GM23338 (cell line): ENCODE measurements at regions not wholly inside any gene's neighbourhood (a gene's known extent, or its start where the extent isn't known, plus 50 kb on each side); places are given as distances from the start of the nearest gene placed in this dataset.

ENCODE experiments used
- ATAC-seq: fragments of 200-7000 bp; cut with Tn5 transposase; 3 replicates; pipeline ENCODE4 v1.9.1; 2020
- DNase-seq: peaks from one replicate; pipeline ENCODE4 v3.0.0-alpha.2; 2015; ENCODE audit warnings: low spot score
- H2AFZ ChIP-seq: fragments of 200-600 bp; sonication (generic); 2 replicates; pipeline ENCODE4 v1.8.0; 2016; ENCODE audit warnings: antibody characterized with exemption, mild to moderate bottlenecking, moderate library complexity
- H3F3A ChIP-seq: fragments of 200-600 bp; sonication (generic); replicated peaks from 2 replicates; pipeline ENCODE4 v1.8.0; 2017; ENCODE audit warnings: antibody characterized with exemption, mixed run types, low read depth
- H3K27ac ChIP-seq: fragments of 200-600 bp; sonication (generic); 2 replicates; pipeline ENCODE4 v1.6.1; 2016; ENCODE audit warnings: low read depth
- H3K27me3 ChIP-seq: fragments of 200-600 bp; sonication (generic); 2 replicates; pipeline ENCODE4 v1.8.0; 2016; ENCODE audit warnings: mild to moderate bottlenecking, mixed run types, moderate library complexity; ENCODE audit not compliant: insufficient read depth
- H3K36me3 ChIP-seq: fragments of 200-600 bp; sonication (generic); 2 replicates; pipeline ENCODE4 v1.8.0; 2016; ENCODE audit warnings: mild to moderate bottlenecking; ENCODE audit not compliant: insufficient read depth
- H3K4me1 ChIP-seq: fragments of 200-600 bp; sonication (generic); 2 replicates; pipeline ENCODE4 v1.8.0; 2016; ENCODE audit warnings: mild to moderate bottlenecking, moderate library complexity; ENCODE audit not compliant: insufficient read depth
- H3K4me2 ChIP-seq: fragments of 200-600 bp; sonication (generic); 2 replicates; pipeline ENCODE4 v1.7.1; 2017; ENCODE audit warnings: mixed run types
- H3K4me3 ChIP-seq: fragments of 200-600 bp; sonication (generic); 2 replicates; pipeline ENCODE4 v1.6.1; 2016; ENCODE audit warnings: mixed run types
- H3K79me2 ChIP-seq: fragments of 200-600 bp; sonication (generic); replicated peaks from 2 replicates; pipeline ENCODE4 v1.8.0; 2017; ENCODE audit warnings: mild to moderate bottlenecking; ENCODE audit not compliant: insufficient read depth
- H3K9me2 ChIP-seq: fragments of 200-600 bp; sonication (generic); 2 replicates; pipeline ENCODE4 v1.8.0; 2017; ENCODE audit not compliant: insufficient read depth
- H4K20me1 ChIP-seq: fragments of 200-600 bp; sonication (generic); replicated peaks from 2 replicates; pipeline ENCODE4 v1.8.0; 2017; ENCODE audit warnings: mild to moderate bottlenecking; ENCODE audit not compliant: insufficient read depth
- H3K27ac Mint-ChIP-seq: 2 replicates; pipeline ENCODE4 v1.8.0; 2020; ENCODE audit warnings: inconsistent platforms, mild to moderate bottlenecking, moderate library complexity, mixed read lengths
- H3K27me3 Mint-ChIP-seq: 3 replicates; pipeline ENCODE4 v1.8.0; 2022; ENCODE audit warnings: low read depth, mild to moderate bottlenecking, moderate library complexity, mixed read lengths, inconsistent platforms; ENCODE audit not compliant: insufficient read depth, poor library complexity
- H3K36me3 Mint-ChIP-seq: 3 replicates; pipeline ENCODE4 v1.8.0; 2021; ENCODE audit warnings: low read depth, mild to moderate bottlenecking, inconsistent platforms, moderate library complexity, mixed read lengths
- H3K4me1 Mint-ChIP-seq: 3 replicates; pipeline ENCODE4 v1.8.0; 2020; ENCODE audit warnings: mild to moderate bottlenecking, inconsistent platforms, mixed read lengths
- H3K4me3 Mint-ChIP-seq: 3 replicates; pipeline ENCODE4 v1.8.0; 2021; ENCODE audit warnings: moderate library complexity, mild to moderate bottlenecking, inconsistent platforms, mixed read lengths
- H3K9me3 Mint-ChIP-seq: 3 replicates; pipeline ENCODE4 v1.8.0; 2020; ENCODE audit warnings: moderate library complexity, mild to moderate bottlenecking, inconsistent platforms, mixed read lengths
- CTCF ChIP-seq, 2 experiments: fragments of 200-600 bp in 1 of 2; sonication (generic) in 1 of 2; conservative IDR thresholded peaks; 2 replicates each; pipeline versions ENCODE4 v1.5.1 to v1.6.1; 2016 to 2017; ENCODE audit warnings: antibody characterized with exemption in 2 of 2, low read depth in 2 of 2, mild to moderate bottlenecking in 2 of 2, moderate library complexity in 1 of 2
- ETS1 ChIP-seq: IDR thresholded peaks from 2 replicates; pipeline ENCODE4 v1.6.1; 2016; ENCODE audit warnings: antibody characterized with exemption
- EZH2 ChIP-seq: fragments of 200-600 bp; sonication (generic); IDR thresholded peaks from one replicate; pipeline ENCODE4 v1.8.0; 2017; ENCODE audit warnings: antibody characterized with exemption, mild to moderate bottlenecking, low read depth; ENCODE audit not compliant: unreplicated experiment
- JUNB ChIP-seq: IDR thresholded peaks from one replicate; pipeline ENCODE4 v1.6.1; 2016; ENCODE audit warnings: antibody characterized with exemption; ENCODE audit not compliant: unreplicated experiment
- NANOG ChIP-seq: IDR thresholded peaks from 2 replicates; pipeline ENCODE4 v1.6.1; 2016; ENCODE audit warnings: antibody characterized with exemption, borderline replicate concordance
- POLR2AphosphoS5 ChIP-seq: IDR thresholded peaks from 2 replicates; pipeline ENCODE4 v1.6.1; 2016; ENCODE audit warnings: antibody characterized with exemption, low read depth
- REST ChIP-seq: IDR thresholded peaks from one replicate; pipeline ENCODE4 v1.6.1; 2018; ENCODE audit warnings: antibody characterized with exemption; ENCODE audit not compliant: unreplicated experiment
- STAT1 ChIP-seq: IDR thresholded peaks from one replicate; pipeline ENCODE4 v1.6.1; 2016; ENCODE audit warnings: antibody characterized with exemption; ENCODE audit not compliant: unreplicated experiment
- ZNF114 ChIP-seq: fragments of 250-450 bp; sonication (Bioruptor Pico); IDR thresholded peaks from 2 replicates; pipeline ENCODE4 v1.5.0; 2020; ENCODE audit warnings: mild to moderate bottlenecking, moderate library complexity

- ATAC-seq, result no peak
- H3K4me1 Mint-ChIP-seq, result no peaks in the 10 kb centered on the region
- H4K20me1 ChIP-seq, result no peaks in the 10 kb centered on the region
Observed at GRCh38 chr5:163633926-163634460, 128.6 kb downstream of the MAT2B start.

More at GRCh38 chr5:163633926-163634460, 128.6 kb downstream of the MAT2B start:
- Histone ChIP-seq H3K36me3 (no peaks in the 10 kb centered on the region), H3K27ac (no peak overlapping the region), H3K27me3 (no peaks in the 10 kb centered on the region), H3K4me1 (no peaks in the 10 kb centered on the region), H3K79me2 (no peaks in the 10 kb centered on the region), H3K4me3 (no peak overlapping the region), H3K4me2 (no peak overlapping the region), H3K9me2 (0 out of 2 replicates have a peak, but pooled peaks cover 2% of the 10 kb centered on the region), H3F3A (no peaks in the 10 kb centered on the region), H2AFZ (no peak overlapping the region)
- no peak for DNase-seq
- H3K36me3 Mint-ChIP-seq, result no peaks in the 10 kb centered on the region
- no peak overlapping the region for H3K27ac Mint-ChIP-seq
- TF ChIP-seq EZH2 (no peak), POLR2AphosphoS5 (no peak), ETS1 (no peak), ZNF114 (CRISPR knock-in tag) (no peak), STAT1 (no peak), JUNB (no peak), CTCF (conservative IDR thresholded peaks at IDR 0.05; ENCODE audit: low read depth in 2 of 2) (no peak), REST (no peak), NANOG (no peak)
- H3K4me3 Mint-ChIP-seq, result no peak overlapping the region
- peaks cover 2% of the 10 kb centered on the region; the same call in 1 of the 3 replicates for H3K9me3 Mint-ChIP-seq
- H3K27me3 Mint-ChIP-seq, result no peaks in the 10 kb centered on the region
